K562 (cell line): ENCODE measurements at regions not wholly inside any gene's neighbourhood (a gene's known extent, or its start where the extent isn't known, plus 50 kb on each side); places are given as distances from the start of the nearest gene placed in this dataset.

Source experiments
- CHCHD3 ChIP-seq: fragments of 250-450 bp; sonication (Bioruptor Pico); IDR thresholded peaks from 2 replicates; pipeline ENCODE4 v2.1.2; 2022; ENCODE audit warnings: mild to moderate bottlenecking
- ETS1 ChIP-seq: conservative IDR thresholded peaks from 2 replicates; pipeline ENCODE4 v1.6.1; 2011; ENCODE audit warnings: low read depth, mild to moderate bottlenecking, low read length; ENCODE audit not compliant: control insufficient read depth
- FOXJ2 ChIP-seq: fragments of 200-800 bp; sonication (Bioruptor generic); IDR thresholded peaks from 2 replicates; pipeline ENCODE4 v1.6.1; 2016; ENCODE audit warnings: missing genetic modification characterization, missing compliant biosample characterization
- FOXO4 ChIP-seq: fragments of 450-650 bp; formaldehyde crosslinking; IDR thresholded peaks from 2 replicates; pipeline ENCODE4 v1.4.0; 2020; ENCODE audit warnings: mild to moderate bottlenecking, moderate library complexity
- HNRNPUL1 ChIP-seq: fragments of 200-400 bp; formaldehyde crosslinking; IDR thresholded peaks from 2 replicates; pipeline ENCODE4 v1.6.1; 2017; ENCODE audit warnings: low read length
- MBD2 ChIP-seq: sonication (generic); IDR thresholded peaks from 2 replicates; pipeline ENCODE4 v1.6.1; 2016; ENCODE audit warnings: low read depth, borderline replicate concordance
- NEUROD1 ChIP-seq: fragments of 150-350 bp; IDR thresholded peaks from 2 replicates; pipeline ENCODE4 v1.6.1; 2014; ENCODE audit warnings: borderline replicate concordance, low read length, low read depth; ENCODE audit not compliant: partially characterized antibody
- PHB2 ChIP-seq: fragments of 450-650 bp; IDR thresholded peaks from 2 replicates; pipeline ENCODE4 v1.6.1; 2017; ENCODE audit warnings: low read depth
- PHF20 ChIP-seq: fragments of 450-650 bp; IDR thresholded peaks from 2 replicates; pipeline ENCODE4 v1.6.1; 2018; ENCODE audit not compliant: partially characterized antibody
- POLR2B ChIP-seq: fragments of 450-650 bp; IDR thresholded peaks from 2 replicates; pipeline ENCODE4 v1.6.1; 2018; ENCODE audit warnings: low read depth; ENCODE audit not compliant: partially characterized antibody
- PRDM10 ChIP-seq: fragments of 450-650 bp; IDR thresholded peaks from 2 replicates; pipeline ENCODE4 v1.6.1; 2018; ENCODE audit not compliant: partially characterized antibody
- PTBP1 ChIP-seq: fragments of 200-400 bp; formaldehyde crosslinking; IDR thresholded peaks from 2 replicates; pipeline ENCODE4 v1.6.1; 2017; ENCODE audit warnings: low read depth, low read length
- PTRF ChIP-seq: fragments of 450-650 bp; IDR thresholded peaks from 2 replicates; pipeline ENCODE4 v1.6.1; 2016; ENCODE audit warnings: mild to moderate bottlenecking, missing genetic modification characterization, missing compliant biosample characterization
- RFX5 ChIP-seq: IDR thresholded peaks from 2 replicates; pipeline ENCODE4 v1.6.1; 2011; ENCODE audit warnings: low read depth, mild to moderate bottlenecking, improper control_type of control experiment, low read length
- SOX6 ChIP-seq: fragments of 450-650 bp; IDR thresholded peaks from 2 replicates; pipeline ENCODE4 v1.6.1; 2014; ENCODE audit warnings: mild to moderate bottlenecking
- TEAD1 ChIP-seq, 2 experiments: fragments of 450-650 bp in 1 of 2; sonication (generic) in 1 of 2; formaldehyde crosslinking; IDR thresholded peaks; 2 replicates each; pipeline versions ENCODE4 v1.4.0 to v1.8.0; 2020 to 2022; ENCODE audit warnings: mild to moderate bottlenecking in 2 of 2, missing genetic modification reagents in 1 of 2
- YBX1 ChIP-seq: fragments of 450-650 bp; IDR thresholded peaks from 2 replicates; pipeline ENCODE4 v1.7.1; 2016; ENCODE audit warnings: mild to moderate bottlenecking
- ZBTB17 ChIP-seq: fragments of 450-650 bp; formaldehyde crosslinking; IDR thresholded peaks from 2 replicates; pipeline ENCODE4 v1.4.0; 2020; ENCODE audit warnings: mild to moderate bottlenecking
- ZNF217 ChIP-seq: sonication (generic); formaldehyde crosslinking; IDR thresholded peaks from 2 replicates; pipeline ENCODE4 v1.8.0; 2022; ENCODE audit warnings: mild to moderate bottlenecking, missing genetic modification reagents
- ZNF395 ChIP-seq: fragments of 200-800 bp; sonication (Bioruptor generic); IDR thresholded peaks from 2 replicates; pipeline ENCODE4 v1.6.1; 2017; ENCODE audit warnings: missing genetic modification characterization, missing compliant biosample characterization
- ZNF76 ChIP-seq: fragments of 250-450 bp; sonication (Bioruptor Pico); IDR thresholded peaks from 2 replicates; pipeline ENCODE4 v1.4.0; 2020; ENCODE audit warnings: mild to moderate bottlenecking, moderate library complexity, borderline replicate concordance

GRCh38 chr16:85334718-85335583 is 222.7 kb upstream of the CIBAR2 start (continued):
- TF ChIP-seq SOX6 (peak; percentile 73; the same call in 1 of the 2 replicates), RFX5 (no peak), HNRNPUL1 (no peak), ZBTB17 (CRISPR knock-in tag) (peak; percentile 61; the same call in 1 of the 2 replicates), ZNF76 (CRISPR knock-in tag) (peak; percentile 87; the same call in 1 of the 2 replicates), PTRF (tag) (peak; percentile 45; the same call in 1 of the 2 replicates), PHF20 (peak; percentile 66), PHB2 (no peak), ZNF395 (CRISPR knock-in tag) (peak; percentile 94), PRDM10 (peak; percentile 71), NEUROD1 (peak; percentile 86), MBD2 (peak; percentile 61; the same call in 1 of the 2 replicates), YBX1 (no peak), CHCHD3 (CRISPR knock-in tag) (no peak), ETS1 (0 out of 2 replicates have a peak, but pooled peaks have one; percentile 39), PTBP1 (no peak), ZNF217 (CRISPR knock-in tag) (no peak), TEAD1 (CRISPR knock-in tag; IDR thresholded peaks at IDR 0.05) (peak in 1 of 2 experiments; percentile 19; a peak in 1 of 4 replicates), FOXJ2 (tag) (peak; percentile 71), FOXO4 (CRISPR knock-in tag) (no peak), POLR2B (no peak)
